ENCODE measurements at regions not wholly inside any gene's neighbourhood (a gene's known extent, or its start where the extent isn't known, plus 50 kb on each side); places are given as distances from the start of the nearest gene placed in this dataset.

DNA sequence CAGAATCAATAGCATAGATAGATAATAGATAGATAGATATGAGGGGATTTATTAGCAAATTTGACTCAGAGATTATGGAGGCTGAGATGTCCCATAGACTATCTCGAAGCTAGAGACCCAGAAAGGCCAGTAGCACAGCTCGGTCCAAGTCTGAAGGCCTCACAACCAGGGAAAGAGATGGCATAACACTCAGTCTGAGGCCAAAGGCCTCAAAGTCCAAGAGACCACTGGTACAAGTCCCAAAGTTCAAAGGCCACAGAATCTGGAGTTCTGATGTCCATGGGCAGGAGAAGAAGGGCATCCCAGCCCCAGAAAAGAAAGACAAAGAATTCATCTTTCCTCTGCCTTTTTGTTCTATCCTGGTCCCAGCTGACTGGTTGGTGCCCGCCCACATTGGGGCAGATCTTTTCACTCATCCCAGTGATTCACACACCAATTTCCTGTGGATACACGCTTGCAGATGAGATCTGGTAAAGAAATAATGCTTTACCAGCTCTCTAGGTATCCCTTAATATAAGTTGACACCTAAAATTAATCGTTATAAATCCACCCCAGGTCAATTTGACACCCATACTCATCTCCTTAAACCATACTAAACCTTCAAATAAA lies 127.8 kb upstream of the FBN2 start:
- no peak for ATAC-seq

DNA sequence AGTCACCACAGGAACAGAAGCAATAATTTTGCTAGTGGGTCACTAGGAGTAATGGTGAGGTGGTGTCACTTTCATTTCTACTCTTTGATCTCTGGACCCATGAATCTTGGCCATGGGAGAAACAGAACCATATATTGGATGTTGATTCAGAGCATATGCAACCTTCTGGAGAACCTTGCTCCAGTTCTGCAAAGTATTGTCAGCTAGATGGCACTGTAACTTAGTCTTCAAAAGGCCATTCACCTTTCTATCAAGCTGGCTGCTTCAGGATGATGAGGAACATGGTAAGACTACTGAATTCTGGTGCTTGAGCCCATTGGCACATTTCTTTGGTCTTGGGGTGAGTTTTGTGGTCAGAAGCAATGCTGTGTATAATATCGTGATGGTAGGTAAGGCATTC lies 129.1 kb upstream of the FBN2 start:
- peak; percentile 24; the same call in 1 of the 3 replicates for ATAC-seq
- TF ChIP-seq ESRRG (CRISPR knock-in tag; IDR thresholded peaks at IDR 0.05) (no peak), ARNTL (CRISPR knock-in tag; IDR thresholded peaks at IDR 0.05; ENCODE audit: borderline replicate concordance, low read depth) (no peak), ZFP30 (CRISPR knock-in tag; IDR thresholded peaks at IDR 0.05) (no peak), ZNF565 (CRISPR knock-in tag; conservative IDR thresholded peaks at IDR 0.05; ENCODE audit: low read depth) (no peak), CSDC2 (CRISPR knock-in tag; IDR thresholded peaks at IDR 0.05) (no peak), ZC3H10 (CRISPR knock-in tag; IDR thresholded peaks at IDR 0.05) (no peak), OSR1 (CRISPR knock-in tag; IDR thresholded peaks at IDR 0.05) (no peak), RARB (CRISPR knock-in tag; IDR thresholded peaks at IDR 0.05) (no peak)

More for the DNA sequence above, 127.8 kb upstream of the FBN2 start:
- TF ChIP-seq, protein P1, sequence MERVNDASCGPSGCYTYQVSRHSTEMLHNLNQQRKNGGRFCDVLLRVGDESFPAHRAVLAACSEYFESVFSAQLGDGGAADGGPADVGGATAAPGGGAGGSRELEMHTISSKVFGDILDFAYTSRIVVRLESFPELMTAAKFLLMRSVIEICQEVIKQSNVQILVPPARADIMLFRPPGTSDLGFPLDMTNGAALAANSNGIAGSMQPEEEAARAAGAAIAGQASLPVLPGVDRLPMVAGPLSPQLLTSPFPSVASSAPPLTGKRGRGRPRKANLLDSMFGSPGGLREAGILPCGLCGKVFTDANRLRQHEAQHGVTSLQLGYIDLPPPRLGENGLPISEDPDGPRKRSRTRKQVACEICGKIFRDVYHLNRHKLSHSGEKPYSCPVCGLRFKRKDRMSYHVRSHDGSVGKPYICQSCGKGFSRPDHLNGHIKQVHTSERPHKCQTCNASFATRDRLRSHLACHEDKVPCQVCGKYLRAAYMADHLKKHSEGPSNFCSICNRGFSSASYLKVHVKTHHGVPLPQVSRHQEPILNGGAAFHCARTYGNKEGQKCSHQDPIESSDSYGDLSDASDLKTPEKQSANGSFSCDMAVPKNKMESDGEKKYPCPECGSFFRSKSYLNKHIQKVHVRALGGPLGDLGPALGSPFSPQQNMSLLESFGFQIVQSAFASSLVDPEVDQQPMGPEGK (CRISPR knock-in tag; IDR thresholded peaks at IDR 0.05; ENCODE audit: borderline replicate concordance) = no peak
- no peak for TF ChIP-seq ARNTL (CRISPR knock-in tag; IDR thresholded peaks at IDR 0.05; ENCODE audit: borderline replicate concordance, low read depth)
- TF ChIP-seq ZNF70 (CRISPR knock-in tag; IDR thresholded peaks at IDR 0.05) = no peak
- TF ChIP-seq BACH2 (CRISPR knock-in tag; IDR thresholded peaks at IDR 0.05; ENCODE audit: borderline replicate concordance) = no peak
- TF ChIP-seq CSDC2 (CRISPR knock-in tag; IDR thresholded peaks at IDR 0.05) = no peak
- TF ChIP-seq ISL1 (CRISPR knock-in tag; IDR thresholded peaks at IDR 0.05) = no peak
- TF ChIP-seq SNAI2 (CRISPR knock-in tag; IDR thresholded peaks at IDR 0.05) = no peak
- TF ChIP-seq ZFP30 (CRISPR knock-in tag; IDR thresholded peaks at IDR 0.05) = no peak
- TF ChIP-seq PPARA (CRISPR knock-in tag; IDR thresholded peaks at IDR 0.05; ENCODE audit: borderline replicate concordance) = no peak
- no peak for TF ChIP-seq ESRRG (CRISPR knock-in tag; IDR thresholded peaks at IDR 0.05)
- no peak for TF ChIP-seq RARB (CRISPR knock-in tag; IDR thresholded peaks at IDR 0.05)
- TF ChIP-seq TCF4 (CRISPR knock-in tag; IDR thresholded peaks at IDR 0.05; ENCODE audit: borderline replicate concordance) = no peak
- TF ChIP-seq, protein P2, sequence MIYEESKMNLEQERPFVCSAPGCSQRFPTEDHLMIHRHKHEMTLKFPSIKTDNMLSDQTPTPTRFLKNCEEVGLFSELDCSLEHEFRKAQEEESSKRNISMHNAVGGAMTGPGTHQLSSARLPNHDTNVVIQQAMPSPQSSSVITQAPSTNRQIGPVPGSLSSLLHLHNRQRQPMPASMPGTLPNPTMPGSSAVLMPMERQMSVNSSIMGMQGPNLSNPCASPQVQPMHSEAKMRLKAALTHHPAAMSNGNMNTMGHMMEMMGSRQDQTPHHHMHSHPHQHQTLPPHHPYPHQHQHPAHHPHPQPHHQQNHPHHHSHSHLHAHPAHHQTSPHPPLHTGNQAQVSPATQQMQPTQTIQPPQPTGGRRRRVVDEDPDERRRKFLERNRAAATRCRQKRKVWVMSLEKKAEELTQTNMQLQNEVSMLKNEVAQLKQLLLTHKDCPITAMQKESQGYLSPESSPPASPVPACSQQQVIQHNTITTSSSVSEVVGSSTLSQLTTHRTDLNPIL (CRISPR knock-in tag; IDR thresholded peaks at IDR 0.05; ENCODE audit: low read depth) = no peak
- TF ChIP-seq, protein P3, sequence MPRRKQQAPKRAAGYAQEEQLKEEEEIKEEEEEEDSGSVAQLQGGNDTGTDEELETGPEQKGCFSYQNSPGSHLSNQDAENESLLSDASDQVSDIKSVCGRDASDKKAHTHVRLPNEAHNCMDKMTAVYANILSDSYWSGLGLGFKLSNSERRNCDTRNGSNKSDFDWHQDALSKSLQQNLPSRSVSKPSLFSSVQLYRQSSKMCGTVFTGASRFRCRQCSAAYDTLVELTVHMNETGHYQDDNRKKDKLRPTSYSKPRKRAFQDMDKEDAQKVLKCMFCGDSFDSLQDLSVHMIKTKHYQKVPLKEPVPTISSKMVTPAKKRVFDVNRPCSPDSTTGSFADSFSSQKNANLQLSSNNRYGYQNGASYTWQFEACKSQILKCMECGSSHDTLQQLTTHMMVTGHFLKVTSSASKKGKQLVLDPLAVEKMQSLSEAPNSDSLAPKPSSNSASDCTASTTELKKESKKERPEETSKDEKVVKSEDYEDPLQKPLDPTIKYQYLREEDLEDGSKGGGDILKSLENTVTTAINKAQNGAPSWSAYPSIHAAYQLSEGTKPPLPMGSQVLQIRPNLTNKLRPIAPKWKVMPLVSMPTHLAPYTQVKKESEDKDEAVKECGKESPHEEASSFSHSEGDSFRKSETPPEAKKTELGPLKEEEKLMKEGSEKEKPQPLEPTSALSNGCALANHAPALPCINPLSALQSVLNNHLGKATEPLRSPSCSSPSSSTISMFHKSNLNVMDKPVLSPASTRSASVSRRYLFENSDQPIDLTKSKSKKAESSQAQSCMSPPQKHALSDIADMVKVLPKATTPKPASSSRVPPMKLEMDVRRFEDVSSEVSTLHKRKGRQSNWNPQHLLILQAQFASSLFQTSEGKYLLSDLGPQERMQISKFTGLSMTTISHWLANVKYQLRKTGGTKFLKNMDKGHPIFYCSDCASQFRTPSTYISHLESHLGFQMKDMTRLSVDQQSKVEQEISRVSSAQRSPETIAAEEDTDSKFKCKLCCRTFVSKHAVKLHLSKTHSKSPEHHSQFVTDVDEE (CRISPR knock-in tag; IDR thresholded peaks at IDR 0.05) = no peak
- TF ChIP-seq GLIS3 (CRISPR knock-in tag; IDR thresholded peaks at IDR 0.05) = no peak
- TF ChIP-seq ZNF8 (CRISPR knock-in tag; IDR thresholded peaks at IDR 0.05) = no peak
- no peak for TF ChIP-seq TOX (CRISPR knock-in tag; IDR thresholded peaks at IDR 0.05; ENCODE audit: borderline replicate concordance)
- no peak for TF ChIP-seq ZC3H10 (CRISPR knock-in tag; IDR thresholded peaks at IDR 0.05)

DNA sequence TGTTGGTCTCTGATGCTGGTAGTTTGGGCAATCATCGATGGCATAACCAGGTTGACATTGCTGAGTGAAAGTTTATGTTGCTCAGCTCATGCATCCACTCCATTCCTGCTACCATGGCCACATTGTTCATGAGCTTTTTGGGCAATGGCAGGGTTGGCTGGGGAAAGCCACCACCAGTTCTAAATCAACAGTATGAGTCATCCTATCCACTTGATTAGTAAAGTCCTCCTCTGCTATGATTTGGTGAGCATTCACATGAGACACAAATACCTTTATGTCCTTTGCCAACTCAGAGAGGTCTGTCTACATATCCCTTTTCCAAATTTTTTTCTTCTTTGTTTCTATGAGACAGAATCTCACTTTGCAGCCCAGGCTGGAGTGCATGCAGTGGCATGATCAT lies 129.7 kb upstream of the FBN2 start:
- no peak for ATAC-seq
- no peak for TF ChIP-seq TCF4 (CRISPR knock-in tag; IDR thresholded peaks at IDR 0.05; ENCODE audit: borderline replicate concordance)
- no peak for TF ChIP-seq ZFP30 (CRISPR knock-in tag; IDR thresholded peaks at IDR 0.05)
- TF ChIP-seq RARB (CRISPR knock-in tag; IDR thresholded peaks at IDR 0.05) = no peak
- TF ChIP-seq ZNF70 (CRISPR knock-in tag; IDR thresholded peaks at IDR 0.05) = no peak
- no peak for TF ChIP-seq ZFP3 (CRISPR knock-in tag; IDR thresholded peaks at IDR 0.05)
- TF ChIP-seq OSR1 (CRISPR knock-in tag; IDR thresholded peaks at IDR 0.05) = no peak
- no peak for TF ChIP-seq PPARA (CRISPR knock-in tag; IDR thresholded peaks at IDR 0.05; ENCODE audit: borderline replicate concordance)
- no peak for TF ChIP-seq GLIS3 (CRISPR knock-in tag; IDR thresholded peaks at IDR 0.05)
- no peak for TF ChIP-seq ARNTL (CRISPR knock-in tag; IDR thresholded peaks at IDR 0.05; ENCODE audit: borderline replicate concordance, low read depth)
- TF ChIP-seq TOX (CRISPR knock-in tag; IDR thresholded peaks at IDR 0.05; ENCODE audit: borderline replicate concordance) = no peak
- TF ChIP-seq, protein P2 (CRISPR knock-in tag; IDR thresholded peaks at IDR 0.05; ENCODE audit: low read depth) = no peak
- no peak for TF ChIP-seq BACH2 (CRISPR knock-in tag; IDR thresholded peaks at IDR 0.05; ENCODE audit: borderline replicate concordance)
- no peak for TF ChIP-seq ZNF565 (CRISPR knock-in tag; conservative IDR thresholded peaks at IDR 0.05; ENCODE audit: low read depth)

All from SK-N-SH treated with all-trans-retinoic acid at 6 μM for 48 hours (cell line).